Stimulated activated naive CD4-positive, alpha-beta T cell (primary cell): ENCODE measurements at regions not wholly inside any gene's neighbourhood (a gene's known extent, or its start where the extent isn't known, plus 50 kb on each side); places are given as distances from the start of the nearest gene placed in this dataset.
"Not testable (repeated sequence)": the region's sequence is repeated elsewhere in the genome, so short reads cannot be mapped to it uniquely, and the experiment has no call there.

ENCODE experiments used
- DNase-seq, 6 experiments: peaks; one replicate each; lab custom pipeline; 2025; lab: John Stamatoyannopoulos, UW

- DNase-seq: no peak
Measured at GRCh38 chr14:104250175-104250574, 111.8 kb downstream of the KIF26A start.

- DNase-seq: no peak
Measured at GRCh38 chr14:104252256-104253215, 114.1 kb downstream of the KIF26A start.

GRCh38 chr14:104253223-104253822 is 114.9 kb downstream of the KIF26A start:
- DNase-seq: no peak

GRCh38 chr14:104253901-104254353 is 115.5 kb downstream of the KIF26A start:
- DNase-seq: no peak

- no peak for DNase-seq
Measured at GRCh38 chr14:104254735-104255400, 116.5 kb downstream of the KIF26A start.

- DNase-seq: no peak
Measured at GRCh38 chr14:104256025-104256424, 117.6 kb downstream of the KIF26A start.

- DNase-seq: no peak
Measured at GRCh38 chr14:104262515-104263514, 124.4 kb downstream of the KIF26A start.

- no peak for DNase-seq
Measured at GRCh38 chr14:104263675-104264358, 125.4 kb downstream of the KIF26A start.

GRCh38 chr14:104264495-104265265 is 126.3 kb downstream of the KIF26A start:
- DNase-seq: no peak

GRCh38 chr14:104265918-104266630 is 127.7 kb downstream of the KIF26A start:
- no peak for DNase-seq

GRCh38 chr14:104266631-104267575 is 128.5 kb downstream of the KIF26A start:
- DNase-seq: no peak

- no peak for DNase-seq
Measured at GRCh38 chr14:104267895-104268294, 129.5 kb downstream of the KIF26A start.

GRCh38 chr14:104268295-104268694 is 129.9 kb downstream of the KIF26A start:
- no peak for DNase-seq

GRCh38 chr14:104268725-104269436 is 130.5 kb downstream of the KIF26A start:
- no peak for DNase-seq

- DNase-seq: not testable (repeated sequence)
Measured at GRCh38 chr14:104269511-104270241, 131.3 kb downstream of the KIF26A start.

- DNase-seq: no peak
Measured at GRCh38 chr14:104271391-104271790, 133.0 kb downstream of the KIF26A start.

- DNase-seq: no peak
Measured at GRCh38 chr14:104274806-104275205, 136.4 kb downstream of the KIF26A start.
